ENCODE measurements at regions not wholly inside any gene's neighbourhood (a gene's known extent, or its start where the extent isn't known, plus 50 kb on each side); places are given as distances from the start of the nearest gene placed in this dataset.

GRCh38 chr18:41624460-41624859, 330.6 kb upstream of the PIK3C3 start:
- intact Hi-C loops (cut with micrococcal nuclease; ENCODE audit: unreplicated experiment): no loop called here
- Mint-ChIP-seq H3K9me3 (ENCODE audit: unreplicated experiment) (no peaks in the 10 kb centered on the region), H3K4me1 (ENCODE audit: low read depth, unreplicated experiment) (no peaks in the 10 kb centered on the region), H3K36me3 (ENCODE audit: insufficient read depth, unreplicated experiment) (no peaks in the 10 kb centered on the region), H3K4me3 (ENCODE audit: unreplicated experiment) (no peak overlapping the region), H3K27ac (ENCODE audit: unreplicated experiment) (no peak overlapping the region), H3K27me3 (ENCODE audit: insufficient read depth, unreplicated experiment) (no peaks in the 10 kb centered on the region)
- ChIA-PET POLR2A (no interaction called here), CTCF (no interaction called here)
- Histone ChIP-seq H3K9me3 (no peaks in the 10 kb centered on the region), H3K4me3 (ENCODE audit: low read depth, low read length) (no peak overlapping the region), H3K36me3 (ENCODE audit: control insufficient read depth, insufficient read depth, low read length) (no peaks in the 10 kb centered on the region), H3K4me1 (no peaks in the 10 kb centered on the region), H3K27me3 (replicated peaks; ENCODE audit: control insufficient read depth, insufficient read depth, low read length) (no peaks in the 10 kb centered on the region)
- no peak for TF ChIP-seq CTCF (IDR thresholded peaks at IDR 0.05; ENCODE audit: insufficient read depth in 1 of 2, low read depth in 1 of 2, low read length in 1 of 2, severe bottlenecking in 1 of 2, unreplicated experiment in 1 of 2)
- BruUV-seq (replicated peaks): no TSS peak
- DNase-seq: no peak

- Mint-ChIP-seq H3K4me3 (ENCODE audit: unreplicated experiment) (no peak overlapping the region), H3K27ac (ENCODE audit: unreplicated experiment) (no peak overlapping the region), H3K27me3 (ENCODE audit: insufficient read depth, unreplicated experiment) (no peaks in the 10 kb centered on the region), H3K36me3 (ENCODE audit: insufficient read depth, unreplicated experiment) (no peaks in the 10 kb centered on the region), H3K4me1 (ENCODE audit: low read depth, unreplicated experiment) (no peaks in the 10 kb centered on the region), H3K9me3 (ENCODE audit: unreplicated experiment) (no peaks in the 10 kb centered on the region)
- no peaks in the 10 kb centered on the region for H3K4me1 ChIP-seq
- no TSS peak for BruUV-seq (replicated peaks)
- POLR2A ChIA-PET: no interaction called here
- no peak for DNase-seq
- no peak for TF ChIP-seq CTCF (IDR thresholded peaks at IDR 0.05; ENCODE audit: insufficient read depth in 1 of 2, low read depth in 1 of 2, low read length in 1 of 2, severe bottlenecking in 1 of 2, unreplicated experiment in 1 of 2)
- H3K36me3 ChIP-seq (ENCODE audit: control insufficient read depth, insufficient read depth, low read length): no peaks in the 10 kb centered on the region
- no peaks in the 10 kb centered on the region for H3K27me3 ChIP-seq (replicated peaks; ENCODE audit: control insufficient read depth, insufficient read depth, low read length)
- no peak overlapping the region for H3K4me3 ChIP-seq (ENCODE audit: low read depth, low read length)
- intact Hi-C loops (cut with micrococcal nuclease; ENCODE audit: unreplicated experiment): no loop called here
- no peaks in the 10 kb centered on the region for H3K9me3 ChIP-seq
- CTCF ChIA-PET: no interaction called here
Observed at GRCh38 chr18:41621177-41621576, 333.9 kb upstream of the PIK3C3 start.

GRCh38 chr18:41618147-41618546, 336.9 kb upstream of the PIK3C3 start:
- no peaks in the 10 kb centered on the region for H3K4me1 ChIP-seq
- H3K36me3 ChIP-seq (ENCODE audit: control insufficient read depth, insufficient read depth, low read length): no peaks in the 10 kb centered on the region
- no peak overlapping the region for H3K4me3 Mint-ChIP-seq (ENCODE audit: unreplicated experiment)
- peaks cover 3% of the 10 kb centered on the region for H3K27me3 Mint-ChIP-seq (ENCODE audit: insufficient read depth, unreplicated experiment)
- H3K4me1 Mint-ChIP-seq (ENCODE audit: low read depth, unreplicated experiment): no peaks in the 10 kb centered on the region
- H3K27ac Mint-ChIP-seq (ENCODE audit: unreplicated experiment): no peak overlapping the region
- H3K27me3 ChIP-seq (replicated peaks; ENCODE audit: control insufficient read depth, insufficient read depth, low read length): no peaks in the 10 kb centered on the region
- no peak for TF ChIP-seq CTCF (IDR thresholded peaks at IDR 0.05; ENCODE audit: insufficient read depth in 1 of 2, low read depth in 1 of 2, low read length in 1 of 2, severe bottlenecking in 1 of 2, unreplicated experiment in 1 of 2)
- no peaks in the 10 kb centered on the region for H3K9me3 Mint-ChIP-seq (ENCODE audit: unreplicated experiment)
- BruUV-seq (replicated peaks): no TSS peak
- H3K9me3 ChIP-seq: no peaks in the 10 kb centered on the region
- no peaks in the 10 kb centered on the region for H3K36me3 Mint-ChIP-seq (ENCODE audit: insufficient read depth, unreplicated experiment)
- intact Hi-C loops (cut with micrococcal nuclease; ENCODE audit: unreplicated experiment): no loop called here
- POLR2A ChIA-PET: no interaction called here
- no peak for DNase-seq
- CTCF ChIA-PET: no interaction called here
- H3K4me3 ChIP-seq (ENCODE audit: low read depth, low read length): no peak overlapping the region

Measured in Caco-2 (cell line).